GM18868 (cell line): ENCODE measurements at regions not wholly inside any gene's neighbourhood (a gene's known extent, or its start where the extent isn't known, plus 50 kb on each side); places are given as distances from the start of the nearest gene placed in this dataset.

Experiments
- ATAC-seq: cut with Tn5 transposase; IDR thresholded peaks from one replicate; pipeline ENCODE4 v1.9.1; 2021; ENCODE audit warnings: mild to moderate bottlenecking, moderate library complexity; ENCODE audit not compliant: unreplicated experiment

- no peak for ATAC-seq
These were observed 515.3 kb downstream of the EPHB1 start for GRCh38 chr3:135310317-135310716.

GRCh38 chr3:135311699-135312098, 516.6 kb downstream of the EPHB1 start:
- no peak for ATAC-seq

GRCh38 chr3:135314237-135314636, 519.2 kb downstream of the EPHB1 start:
- ATAC-seq, result no peak

DNA sequence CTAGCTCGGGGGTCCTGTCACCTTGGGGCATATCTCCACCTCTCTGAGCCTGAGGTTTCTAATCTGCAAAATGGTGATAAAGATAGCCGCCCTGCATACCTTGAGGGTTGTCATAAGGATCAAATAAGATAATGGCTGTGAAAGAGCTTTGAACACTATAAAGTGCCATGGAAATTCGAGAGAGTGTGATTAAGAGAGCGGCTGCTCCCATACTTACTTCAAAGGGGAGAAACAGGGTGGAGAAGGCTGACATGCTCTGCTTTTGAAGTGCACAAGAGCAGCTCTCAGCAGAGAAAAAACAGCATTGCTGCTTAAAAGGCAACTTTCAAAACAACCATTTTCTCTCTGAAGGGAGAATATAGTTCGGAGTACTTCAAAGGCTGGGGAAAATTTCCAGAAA, 529.2 kb downstream of the EPHB1 start:
- no peak for ATAC-seq

DNA sequence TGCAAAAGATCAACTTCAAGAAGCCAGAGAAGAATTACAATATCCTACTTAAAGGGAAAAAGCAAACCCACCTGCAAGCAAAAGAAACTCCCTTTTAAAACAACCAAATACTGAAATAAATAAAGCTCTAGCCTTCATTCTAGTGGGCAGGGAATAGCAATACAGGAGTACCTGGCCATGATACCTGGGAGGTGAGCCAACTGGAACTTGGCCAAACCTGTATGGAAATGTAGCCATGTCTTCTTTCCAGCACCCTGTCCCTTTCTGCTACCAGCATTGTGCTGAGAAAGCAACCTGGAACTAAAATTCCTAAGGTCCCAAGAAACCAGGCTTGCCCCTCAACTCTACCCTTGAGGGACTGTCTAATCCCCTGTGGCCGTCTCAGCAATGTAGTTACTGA, 530.0 kb downstream of the EPHB1 start:
- no peak for ATAC-seq

DNA sequence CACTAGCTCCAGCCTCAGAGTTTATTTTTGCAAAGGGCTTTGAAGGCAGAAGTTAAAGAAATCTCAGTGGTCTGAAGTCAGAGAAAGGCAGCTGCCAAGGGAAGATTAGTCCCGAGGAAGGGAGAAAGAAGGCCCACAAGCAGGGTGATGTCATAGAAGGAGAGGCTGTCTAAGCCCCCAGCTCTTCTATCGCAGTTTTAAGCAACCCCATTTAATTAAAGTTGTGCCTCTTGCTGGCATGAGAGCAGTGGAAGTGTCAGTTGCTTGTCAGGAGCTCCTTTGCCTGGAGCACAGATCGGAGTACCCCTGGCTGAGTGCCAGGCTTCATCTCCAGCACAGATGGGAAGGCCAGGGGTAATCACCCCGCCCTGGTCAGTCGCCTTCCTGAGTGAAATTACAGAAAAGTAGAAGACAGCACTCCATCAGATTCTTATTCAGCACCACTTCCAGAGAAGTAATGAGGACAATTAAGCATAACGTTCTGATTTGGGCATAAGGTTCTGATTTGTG, 530.7 kb downstream of the EPHB1 start:
- no peak for ATAC-seq

GRCh38 chr3:135326851-135327250, 531.8 kb downstream of the EPHB1 start:
- no peak for ATAC-seq

- ATAC-seq, result no peak
These were observed 533.0 kb downstream of the EPHB1 start for GRCh38 chr3:135328036-135328435.

DNA sequence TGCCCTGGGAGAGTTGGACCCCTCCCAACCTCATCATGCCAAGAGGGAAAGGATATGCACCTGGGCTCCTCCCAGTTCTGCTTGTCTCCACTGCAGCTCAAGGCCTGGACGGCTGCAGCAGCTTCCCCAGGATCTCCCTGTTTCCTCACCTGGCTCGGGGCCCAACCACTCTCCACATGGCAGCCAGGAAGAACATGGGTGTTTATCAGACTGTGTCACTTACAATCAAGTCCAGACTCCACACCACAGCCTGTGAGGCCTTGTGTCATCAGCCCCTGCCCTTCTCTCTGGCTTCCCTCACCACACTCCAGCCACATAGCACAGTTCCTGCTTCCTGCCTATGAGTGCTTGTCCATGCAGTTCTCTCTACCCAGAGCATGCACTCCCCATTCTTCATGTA, 534.4 kb downstream of the EPHB1 start:
- no peak for ATAC-seq

- no peak for ATAC-seq
These were observed 542.1 kb downstream of the EPHB1 start for GRCh38 chr3:135337192-135337591.

- ATAC-seq, result no peak
These were observed 553.6 kb downstream of the EPHB1 start for GRCh38 chr3:135348690-135349089.

DNA sequence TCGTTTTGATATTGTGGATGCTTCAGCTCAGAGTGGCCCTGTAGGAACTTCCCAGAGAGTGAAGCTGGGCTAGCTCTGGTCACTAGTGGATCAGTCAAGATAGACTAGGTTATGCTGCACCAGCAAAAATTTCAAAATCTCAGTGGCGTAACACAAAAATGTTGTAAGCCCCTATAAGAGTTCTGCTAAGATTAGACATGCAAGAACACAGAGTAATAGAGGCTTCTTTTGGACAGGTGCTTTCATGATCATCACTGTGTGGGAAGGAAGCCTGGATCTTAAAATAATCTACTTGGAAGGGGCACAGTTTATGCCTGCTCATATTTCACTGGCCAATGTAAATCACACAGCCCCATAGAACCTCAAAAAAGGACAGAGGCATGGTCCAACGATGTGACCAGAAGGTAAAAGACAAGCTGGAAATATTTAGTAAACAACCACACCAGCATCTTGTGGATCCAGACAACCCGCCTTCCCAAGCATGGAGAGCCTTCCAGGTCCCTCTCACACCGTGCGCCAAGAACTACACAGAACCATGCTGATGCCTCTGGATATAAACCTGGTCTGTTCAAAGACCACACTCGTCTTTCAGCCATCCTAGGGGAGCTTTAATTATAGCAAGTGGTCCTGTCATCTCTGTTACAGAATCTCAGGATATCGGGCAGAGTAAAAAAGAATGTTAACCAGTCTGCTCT, 554.3 kb downstream of the EPHB1 start:
- no peak for ATAC-seq

GRCh38 chr3:135352213-135352612, 557.2 kb downstream of the EPHB1 start:
- no peak for ATAC-seq

- ATAC-seq, result no peak
These were observed 567.8 kb downstream of the EPHB1 start for GRCh38 chr3:135362889-135363288.

DNA sequence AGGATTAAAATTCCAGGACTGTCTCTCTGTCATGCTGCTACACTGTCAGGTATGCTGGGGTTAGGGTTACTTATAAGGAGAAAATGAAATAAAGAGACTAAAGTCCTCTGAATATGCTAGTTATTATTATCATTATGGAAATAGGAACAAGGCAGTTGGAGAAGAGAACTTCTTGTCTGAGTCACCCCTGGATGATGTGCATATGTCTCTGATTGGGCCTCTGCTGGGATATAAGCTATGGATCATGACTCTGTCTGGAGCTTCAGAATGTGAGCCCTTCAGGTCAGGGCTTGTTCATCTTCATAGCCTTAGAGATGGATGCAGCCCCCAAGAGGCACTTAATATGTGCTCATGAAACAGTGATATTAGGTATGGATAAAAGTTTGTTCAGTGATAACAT, 569.6 kb downstream of the EPHB1 start:
- ATAC-seq, result no peak

DNA sequence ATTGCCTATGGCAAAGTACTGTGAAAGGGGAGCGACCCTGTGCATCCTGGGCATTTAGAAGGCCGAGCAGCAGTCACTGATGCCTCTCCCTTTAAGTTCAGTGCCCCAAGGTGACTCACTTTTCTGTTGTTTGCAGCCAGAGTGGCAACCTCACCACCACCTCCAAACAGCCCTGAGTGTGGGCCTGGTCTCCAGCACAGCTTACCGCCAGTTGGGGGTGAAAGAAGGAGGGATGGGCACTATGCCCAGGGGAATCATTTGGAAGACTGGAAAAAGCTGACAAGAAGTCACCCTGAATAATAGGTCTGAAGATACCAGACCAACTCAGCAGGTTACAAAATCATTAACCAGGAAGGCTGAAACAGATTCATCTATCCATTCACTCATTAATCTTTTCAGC, 571.8 kb downstream of the EPHB1 start:
- ATAC-seq, result no peak

GRCh38 chr3:135368316-135368715, 573.3 kb downstream of the EPHB1 start:
- ATAC-seq, result no peak

DNA sequence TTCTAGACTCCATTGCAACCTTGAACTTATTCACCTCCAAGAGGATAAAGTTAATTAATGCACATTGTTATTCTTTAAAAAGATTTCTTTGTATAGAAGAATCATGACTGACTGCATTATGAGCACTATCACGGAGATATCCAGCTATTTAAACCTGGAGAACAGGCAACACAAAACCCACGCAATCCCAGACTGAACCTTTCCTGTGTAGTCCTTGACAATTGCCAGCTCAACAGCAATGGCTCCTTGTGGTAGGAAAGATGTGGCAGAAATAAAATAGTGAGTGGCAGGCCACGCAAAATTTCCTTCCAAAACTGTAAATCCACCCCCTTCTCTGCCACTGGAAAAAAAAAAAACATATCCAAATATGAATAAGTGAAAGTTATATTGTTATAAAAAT, 573.7 kb downstream of the EPHB1 start:
- no peak for ATAC-seq

DNA sequence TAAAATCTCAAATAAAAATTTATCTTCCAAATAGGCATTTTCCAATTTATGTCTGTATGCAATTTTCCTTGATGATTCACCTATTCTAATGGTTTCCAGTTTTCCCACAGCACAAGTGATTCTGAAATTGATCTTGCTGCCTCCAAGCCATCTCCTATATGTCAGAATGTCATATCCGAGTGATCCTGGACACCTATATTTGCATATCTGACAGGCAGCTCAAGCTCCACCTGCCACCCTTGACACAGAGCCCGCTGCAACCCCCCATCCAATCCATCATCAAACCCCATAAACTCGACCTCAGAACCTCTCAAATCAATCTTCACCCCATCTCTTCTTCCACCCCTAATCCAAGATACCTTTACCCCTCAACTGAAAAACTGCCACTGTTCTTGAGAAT, 579.5 kb downstream of the EPHB1 start:
- ATAC-seq, result no peak

GRCh38 chr3:135382188-135382587, 583.3 kb upstream of the PPP2R3A start:
- no peak for ATAC-seq

DNA sequence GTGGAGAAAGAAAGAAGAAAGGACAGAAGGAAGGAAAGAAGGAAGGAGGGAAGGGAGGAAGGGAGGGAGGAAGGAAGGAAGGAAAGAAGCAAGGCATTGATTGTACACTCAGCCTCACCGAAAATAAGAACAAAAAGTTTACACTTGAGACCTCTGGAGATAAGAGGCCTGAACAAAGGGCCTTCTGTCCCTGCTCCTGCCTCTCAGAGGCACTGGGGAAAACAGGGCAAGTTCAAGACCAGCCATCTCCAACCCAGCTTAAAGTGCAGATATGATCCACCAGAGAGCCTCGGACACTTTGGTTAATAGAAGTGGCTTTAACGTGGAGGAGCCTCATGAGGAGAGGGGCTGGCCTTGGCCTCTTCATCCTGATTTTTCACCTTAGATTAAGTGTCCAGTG, 582.9 kb upstream of the PPP2R3A start:
- no peak for ATAC-seq

DNA sequence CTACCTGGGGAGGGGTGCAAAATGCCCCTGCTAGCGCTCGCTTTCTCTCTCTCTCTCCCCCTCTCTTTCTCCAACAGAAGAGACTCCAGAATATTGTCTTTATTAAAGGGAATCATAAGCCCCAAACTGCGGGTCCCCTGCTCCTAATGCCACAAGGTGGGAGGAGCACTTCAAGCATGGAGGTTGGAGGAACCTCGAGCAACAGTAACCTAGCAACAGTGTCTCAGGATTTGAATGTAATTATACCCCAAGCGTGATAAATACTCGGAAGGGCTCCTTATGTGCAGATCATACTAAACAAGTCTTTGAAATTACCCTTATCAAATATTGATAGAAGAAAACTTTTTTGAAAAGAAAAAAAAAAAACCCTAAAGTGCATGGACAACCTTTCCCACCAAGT, 582.2 kb upstream of the PPP2R3A start:
- ATAC-seq, result no peak

DNA sequence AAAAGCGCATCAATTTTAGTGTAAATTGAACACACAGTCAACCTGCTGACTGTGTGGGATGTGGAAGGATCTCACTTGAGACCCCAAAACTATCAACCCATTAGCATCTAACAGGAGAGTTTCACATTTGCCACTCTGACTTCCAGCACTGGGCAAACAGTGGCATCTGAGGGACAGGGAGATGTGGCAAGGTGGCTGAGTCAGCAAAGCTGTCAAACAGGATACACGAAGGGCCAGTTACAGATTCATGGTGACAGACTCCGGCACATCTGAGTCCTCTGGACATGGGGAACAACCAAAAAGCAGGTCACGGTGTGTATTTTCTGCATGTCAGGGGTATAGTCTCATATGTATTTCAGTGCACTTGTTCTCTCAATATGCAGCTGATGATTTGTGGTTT, 573.4 kb upstream of the PPP2R3A start:
- ATAC-seq, result no peak
